RWPE2 (cell line): ENCODE measurements at regions not wholly inside any gene's neighbourhood (a gene's known extent, or its start where the extent isn't known, plus 50 kb on each side); places are given as distances from the start of the nearest gene placed in this dataset.

Experiments
- ATAC-seq: fragments of 200-7000 bp; cut with Tn5 transposase; 3 replicates; pipeline ENCODE4 v1.9.1; 2021; ENCODE audit warnings: low read depth
- DNase-seq: peaks from one replicate; pipeline ENCODE4 v3.0.0-alpha.2; 2020; ENCODE audit warnings: low spot score
- H3K27ac ChIP-seq: fragments of 450-650 bp; 2 replicates; pipeline ENCODE4 v1.5.1; 2017; ENCODE audit warnings: mild to moderate bottlenecking; ENCODE audit not compliant: poor library complexity, severe bottlenecking
- H3K27me3 ChIP-seq: fragments of 250-450 bp; sonication (Bioruptor Pico); 2 replicates; pipeline ENCODE4 v1.5.1; 2021; ENCODE audit warnings: mild to moderate bottlenecking, moderate library complexity; ENCODE audit not compliant: insufficient read depth, poor library complexity, severe bottlenecking
- H3K36me3 ChIP-seq: fragments of 250-450 bp; sonication (Bioruptor Pico); 2 replicates; pipeline ENCODE4 v1.5.1; 2020; ENCODE audit warnings: low read depth, mild to moderate bottlenecking, moderate library complexity
- H3K4me1 ChIP-seq: fragments of 250-450 bp; sonication (Bioruptor Pico); 2 replicates; pipeline ENCODE4 v1.5.1; 2021; ENCODE audit warnings: mild to moderate bottlenecking, moderate library complexity; ENCODE audit not compliant: insufficient read depth, poor library complexity, severe bottlenecking
- H3K4me3 ChIP-seq: fragments of 250-450 bp; sonication (Bioruptor Pico); 2 replicates; pipeline ENCODE4 v1.5.1; 2021; ENCODE audit warnings: mild to moderate bottlenecking, moderate library complexity; ENCODE audit not compliant: severe bottlenecking
- H3K9me3 ChIP-seq: fragments of 250-450 bp; sonication (Bioruptor Pico); 2 replicates; pipeline ENCODE4 v1.5.1; 2021; ENCODE audit warnings: mild to moderate bottlenecking, moderate library complexity; ENCODE audit not compliant: severe bottlenecking
- TF ChIP-seq, protein P1 (sequence below): fragments of 450-650 bp; IDR thresholded peaks from one replicate; pipeline ENCODE4 v1.5.1; 2017; ENCODE audit warnings: mild to moderate bottlenecking, moderate library complexity; ENCODE audit not compliant: poor library complexity, severe bottlenecking

DNA sequence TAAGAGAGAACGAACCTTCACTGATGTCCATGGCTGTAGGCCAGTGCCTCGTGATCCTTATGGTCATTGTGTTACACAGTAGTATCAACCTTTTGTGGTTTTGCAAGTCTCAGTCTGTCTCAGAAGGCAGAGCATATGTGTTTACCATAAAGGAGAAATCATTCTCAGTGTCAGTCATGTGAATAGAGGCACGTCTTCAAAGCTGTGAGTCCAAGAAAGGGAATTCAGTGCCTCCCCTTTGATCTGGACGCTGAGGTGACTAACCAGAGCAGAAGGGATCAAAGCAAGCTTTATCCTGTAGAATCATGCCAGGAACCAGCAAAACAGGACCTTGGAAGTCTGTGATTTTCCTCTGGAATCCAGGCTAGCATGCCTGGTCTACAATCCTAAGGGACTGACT, 433.9 kb downstream of the DNAH5 start:
- ATAC-seq (peak; percentile 93), DNase-seq (no peak)
- Histone ChIP-seq H3K4me3 (no peak overlapping the region), H3K4me1 (peaks cover 7% of the 10 kb centered on the region), H3K27ac (peak overlapping the region; percentile 53), H3K9me3 (no peaks in the 10 kb centered on the region), H3K27me3 (no peaks in the 10 kb centered on the region), H3K36me3 (no peaks in the 10 kb centered on the region)
- TF ChIP-seq, protein P1, sequence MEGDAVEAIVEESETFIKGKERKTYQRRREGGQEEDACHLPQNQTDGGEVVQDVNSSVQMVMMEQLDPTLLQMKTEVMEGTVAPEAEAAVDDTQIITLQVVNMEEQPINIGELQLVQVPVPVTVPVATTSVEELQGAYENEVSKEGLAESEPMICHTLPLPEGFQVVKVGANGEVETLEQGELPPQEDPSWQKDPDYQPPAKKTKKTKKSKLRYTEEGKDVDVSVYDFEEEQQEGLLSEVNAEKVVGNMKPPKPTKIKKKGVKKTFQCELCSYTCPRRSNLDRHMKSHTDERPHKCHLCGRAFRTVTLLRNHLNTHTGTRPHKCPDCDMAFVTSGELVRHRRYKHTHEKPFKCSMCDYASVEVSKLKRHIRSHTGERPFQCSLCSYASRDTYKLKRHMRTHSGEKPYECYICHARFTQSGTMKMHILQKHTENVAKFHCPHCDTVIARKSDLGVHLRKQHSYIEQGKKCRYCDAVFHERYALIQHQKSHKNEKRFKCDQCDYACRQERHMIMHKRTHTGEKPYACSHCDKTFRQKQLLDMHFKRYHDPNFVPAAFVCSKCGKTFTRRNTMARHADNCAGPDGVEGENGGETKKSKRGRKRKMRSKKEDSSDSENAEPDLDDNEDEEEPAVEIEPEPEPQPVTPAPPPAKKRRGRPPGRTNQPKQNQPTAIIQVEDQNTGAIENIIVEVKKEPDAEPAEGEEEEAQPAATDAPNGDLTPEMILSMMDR: no peak

DNA sequence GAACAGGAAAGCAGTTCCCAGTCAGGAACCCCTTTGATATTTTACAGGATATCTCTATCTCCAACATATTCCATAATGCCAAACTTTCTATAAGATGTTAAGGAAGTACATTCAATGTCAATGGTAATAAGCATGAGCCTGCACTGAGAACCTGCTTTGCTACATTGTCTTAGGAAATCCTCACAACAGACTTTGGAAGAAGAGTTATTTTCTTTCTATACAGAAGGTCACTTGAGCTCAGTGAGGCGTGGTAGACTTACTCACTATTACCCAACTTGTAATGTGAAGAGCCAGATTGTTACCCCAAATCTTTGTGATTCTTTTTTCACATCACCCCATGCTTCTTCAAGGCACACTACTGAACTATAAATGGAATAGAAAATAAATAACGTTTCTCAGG, 435.9 kb downstream of the DNAH5 start:
- DNase-seq (no peak), ATAC-seq (no peak)
- Histone ChIP-seq H3K9me3 (no peaks in the 10 kb centered on the region), H3K27me3 (no peaks in the 10 kb centered on the region), H3K4me1 (peaks cover 7% of the 10 kb centered on the region), H3K36me3 (no peaks in the 10 kb centered on the region), H3K27ac (no peak overlapping the region), H3K4me3 (no peak overlapping the region)
- TF ChIP-seq, protein P1: no peak

DNA sequence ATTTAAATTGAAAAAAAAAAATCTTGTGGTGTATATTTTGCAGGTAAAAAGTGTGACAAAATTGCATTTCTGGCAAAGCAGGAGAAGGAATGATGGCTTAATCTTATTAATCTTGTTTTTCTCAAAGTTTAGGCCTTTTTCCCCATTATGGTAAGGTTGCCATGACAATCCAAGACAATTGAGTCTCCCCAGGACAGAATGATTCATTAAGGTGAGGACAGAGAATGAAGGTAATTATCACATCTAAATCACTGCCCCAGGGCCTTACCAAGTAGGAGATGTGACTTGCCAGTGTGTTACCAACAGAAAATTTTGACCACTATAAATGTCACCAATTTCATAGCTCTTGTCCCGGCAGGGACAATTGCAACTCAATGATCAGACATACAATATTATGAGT, 439.2 kb downstream of the DNAH5 start:
- Histone ChIP-seq H3K9me3 (no peaks in the 10 kb centered on the region), H3K4me1 (no peaks in the 10 kb centered on the region), H3K4me3 (no peak overlapping the region), H3K27ac (no peak overlapping the region), H3K27me3 (no peaks in the 10 kb centered on the region), H3K36me3 (no peaks in the 10 kb centered on the region)
- ATAC-seq: no peak
- no peak for DNase-seq
- TF ChIP-seq, protein P1: no peak

DNA sequence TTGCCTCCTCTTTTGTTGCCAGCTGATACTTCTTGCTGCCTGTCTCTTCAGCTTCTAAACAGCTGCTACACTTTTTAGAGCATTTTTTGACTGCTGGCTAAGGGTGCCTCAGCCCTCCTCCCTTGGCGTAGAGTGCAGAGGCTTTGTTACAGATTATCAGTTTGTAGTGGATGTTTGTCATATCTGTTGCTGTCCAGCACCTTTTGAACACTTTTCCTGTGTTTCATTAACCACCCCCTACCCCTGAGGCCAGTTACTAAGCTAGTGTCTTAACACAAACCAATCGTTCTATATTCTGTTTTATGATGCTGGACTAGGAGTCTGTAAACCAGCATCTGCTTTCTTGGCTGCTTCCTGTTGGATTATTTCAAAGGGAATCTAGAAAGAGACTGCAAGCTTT, 441.5 kb downstream of the DNAH5 start:
- no peak for ATAC-seq
- TF ChIP-seq, protein P1: no peak
- Histone ChIP-seq H3K9me3 (no peaks in the 10 kb centered on the region), H3K36me3 (no peaks in the 10 kb centered on the region), H3K4me1 (no peaks in the 10 kb centered on the region), H3K27ac (no peak overlapping the region), H3K27me3 (no peaks in the 10 kb centered on the region), H3K4me3 (no peak overlapping the region)
- no peak for DNase-seq

DNA sequence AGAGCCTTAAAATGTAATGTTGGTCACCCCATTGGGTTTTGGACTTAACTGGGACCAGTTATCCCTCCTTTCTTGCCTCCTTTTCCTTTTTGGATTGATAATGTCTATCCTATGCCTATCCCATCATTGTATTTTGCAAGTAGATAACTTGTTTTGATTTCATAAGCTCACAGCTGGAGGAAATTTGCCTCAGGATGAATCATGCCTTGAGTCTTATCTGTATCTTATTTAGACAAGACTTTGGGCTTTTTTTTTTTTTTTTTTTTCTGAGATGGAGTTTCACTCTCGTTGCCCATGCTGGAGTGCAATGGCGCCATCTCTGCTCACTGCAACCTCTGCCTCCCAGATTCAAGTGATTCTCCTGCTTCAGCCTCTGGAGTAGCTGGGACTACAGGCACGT, 443.3 kb downstream of the DNAH5 start:
- H3K4me1 ChIP-seq: no peaks in the 10 kb centered on the region
- H3K27ac ChIP-seq: no peak overlapping the region
- H3K9me3 ChIP-seq: no peaks in the 10 kb centered on the region
- ATAC-seq (no peak), DNase-seq (no peak)
- H3K4me3 ChIP-seq: no peak overlapping the region
- no peaks in the 10 kb centered on the region for H3K27me3 ChIP-seq
- TF ChIP-seq, protein P1: no peak
- H3K36me3 ChIP-seq: no peaks in the 10 kb centered on the region
